SU-DHL-6 (cell line): ENCODE measurements at regions not wholly inside any gene's neighbourhood (a gene's known extent, or its start where the extent isn't known, plus 50 kb on each side); places are given as distances from the start of the nearest gene placed in this dataset.

ENCODE experiments used
- H2AFZ ChIP-seq: fragments of 200-600 bp; sonication (generic); 2 replicates; pipeline ENCODE4 v1.6.1; 2014; ENCODE audit warnings: low read depth, mild to moderate bottlenecking, moderate library complexity, mixed read lengths, antibody characterized with exemption, low read length; ENCODE audit not compliant: severe bottlenecking
- H3F3A ChIP-seq: fragments of 200-600 bp; shearing (Covaris generic); 2 replicates; pipeline ENCODE4 v1.6.0; 2016; ENCODE audit warnings: antibody characterized with exemption, mild to moderate bottlenecking; ENCODE audit not compliant: insufficient read depth
- H3K27ac ChIP-seq: fragments of 200-600 bp; sonication (generic); 2 replicates; pipeline ENCODE4 v1.5.1; 2016; ENCODE audit warnings: low read depth, mild to moderate bottlenecking, low read length, moderate library complexity, mixed read lengths
- H3K27me3 ChIP-seq: fragments of 200-600 bp; sonication (generic), shearing (Covaris generic); 2 replicates; pipeline ENCODE4 v1.6.0; 2014; ENCODE audit warnings: mild to moderate bottlenecking, low read length
- H3K36me3 ChIP-seq: fragments of 200-600 bp; sonication (generic); 2 replicates; pipeline ENCODE4 v1.6.1; 2014; ENCODE audit warnings: mild to moderate bottlenecking, low read length, mixed read lengths
- H3K4me2 ChIP-seq: fragments of 300-600, 200-600 bp; shearing (Covaris generic), sonication (generic); 2 replicates; pipeline ENCODE4 v1.6.0; 2014; ENCODE audit warnings: low read length, low read depth, mild to moderate bottlenecking; ENCODE audit not compliant: poor library complexity, severe bottlenecking
- H3K4me3 ChIP-seq: fragments of 200-600 bp; sonication (generic); 2 replicates; pipeline ENCODE4 v1.5.1; 2014; ENCODE audit warnings: antibody characterized with exemption, low read length, mild to moderate bottlenecking, mixed read lengths; ENCODE audit not compliant: insufficient read depth, poor library complexity, severe bottlenecking
- H3K79me2 ChIP-seq: fragments of 200-600 bp; sonication (generic); 2 replicates; pipeline ENCODE4 v1.6.1; 2014; ENCODE audit warnings: mild to moderate bottlenecking, low read length, moderate library complexity; ENCODE audit not compliant: insufficient read depth
- H3K9ac ChIP-seq: fragments of 200-600 bp; sonication (generic); 2 replicates; pipeline ENCODE4 v1.7.0; 2014; ENCODE audit warnings: mild to moderate bottlenecking, low read length
- H3K9me2 ChIP-seq: fragments of 200-600 bp; sonication (generic); replicated peaks from 2 replicates; pipeline ENCODE4 v1.6.1; 2014; ENCODE audit warnings: low read length; ENCODE audit not compliant: insufficient read depth
- H3K9me3 ChIP-seq: fragments of 200-600 bp; sonication (generic); 2 replicates; pipeline ENCODE4 v1.6.1; 2014; ENCODE audit warnings: low read length, mixed read lengths; ENCODE audit not compliant: insufficient read depth
- H4K20me1 ChIP-seq: fragments of 200-600 bp; sonication (generic); 2 replicates; pipeline ENCODE4 v1.6.1; 2014; ENCODE audit warnings: low read depth, mild to moderate bottlenecking, antibody characterized with exemption, low read length, moderate library complexity, mixed read lengths
- CTCF ChIP-seq: fragments of 200-600 bp; sonication (generic); IDR thresholded peaks from one replicate; pipeline ENCODE4 v1.5.1; 2017; ENCODE audit warnings: antibody characterized with exemption, mild to moderate bottlenecking, low read length, moderate library complexity; ENCODE audit not compliant: insufficient read depth, poor library complexity, severe bottlenecking
- EZH2phosphoT487 ChIP-seq: fragments of 200-600 bp; sonication (generic), shearing (Covaris generic); conservative IDR thresholded peaks from 2 replicates; pipeline ENCODE4 v1.6.1; 2018; ENCODE audit warnings: mild to moderate bottlenecking, antibody characterized with exemption, low read length, moderate library complexity, mixed read lengths

GRCh38 chr18:29007986-29008654 is 831.2 kb upstream of the CDH2 start:
- Histone ChIP-seq H2AFZ (no peak overlapping the region), H3K4me2 (no peak overlapping the region), H3F3A (no peaks in the 10 kb centered on the region), H3K27me3 (no peaks in the 10 kb centered on the region), H3K9me3 (0 out of 2 replicates have a peak, but pooled peaks cover 5% of the 10 kb centered on the region), H4K20me1 (no peaks in the 10 kb centered on the region), H3K4me3 (no peak overlapping the region), H3K9ac (no peak overlapping the region), H3K27ac (no peak overlapping the region), H3K9me2 (no peaks in the 10 kb centered on the region; the same call in 1 of the 2 replicates), H3K79me2 (no peaks in the 10 kb centered on the region), H3K36me3 (no peaks in the 10 kb centered on the region)
- TF ChIP-seq CTCF (no peak), EZH2phosphoT487 (no peak)

GRCh38 chr18:29004921-29005320 is 828.0 kb upstream of the CDH2 start:
- H4K20me1 ChIP-seq, result no peaks in the 10 kb centered on the region
- no peaks in the 10 kb centered on the region for H3F3A ChIP-seq
- no peak overlapping the region for H3K27ac ChIP-seq
- no peak overlapping the region for H3K4me3 ChIP-seq
- H3K9me3 ChIP-seq, result 0 out of 2 replicates have a peak, but pooled peaks cover 5% of the 10 kb centered on the region
- H3K27me3 ChIP-seq, result no peaks in the 10 kb centered on the region
- no peaks in the 10 kb centered on the region for H3K9me2 ChIP-seq
- H3K9ac ChIP-seq, result no peak overlapping the region
- H3K79me2 ChIP-seq, result no peaks in the 10 kb centered on the region
- H3K36me3 ChIP-seq, result no peaks in the 10 kb centered on the region
- TF ChIP-seq CTCF (no peak), EZH2phosphoT487 (no peak)
- no peak overlapping the region for H3K4me2 ChIP-seq
- H2AFZ ChIP-seq, result no peak overlapping the region

- Histone ChIP-seq H3K36me3 (no peaks in the 10 kb centered on the region), H3K27ac (no peak overlapping the region), H3K4me2 (no peak overlapping the region), H2AFZ (no peak overlapping the region), H3K4me3 (no peak overlapping the region), H3F3A (no peaks in the 10 kb centered on the region), H3K9ac (no peak overlapping the region), H3K9me3 (0 out of 2 replicates have a peak, but pooled peaks cover 5% of the 10 kb centered on the region), H3K79me2 (no peaks in the 10 kb centered on the region), H4K20me1 (no peaks in the 10 kb centered on the region), H3K9me2 (no peaks in the 10 kb centered on the region), H3K27me3 (no peaks in the 10 kb centered on the region)
- no peak for TF ChIP-seq CTCF
- no peak for TF ChIP-seq EZH2phosphoT487
Observed at GRCh38 chr18:29003194-29003593, 826.3 kb upstream of the CDH2 start.
